ENCODE measurements at regions not wholly inside any gene's neighbourhood (a gene's known extent, or its start where the extent isn't known, plus 50 kb on each side); places are given as distances from the start of the nearest gene placed in this dataset.

DNA sequence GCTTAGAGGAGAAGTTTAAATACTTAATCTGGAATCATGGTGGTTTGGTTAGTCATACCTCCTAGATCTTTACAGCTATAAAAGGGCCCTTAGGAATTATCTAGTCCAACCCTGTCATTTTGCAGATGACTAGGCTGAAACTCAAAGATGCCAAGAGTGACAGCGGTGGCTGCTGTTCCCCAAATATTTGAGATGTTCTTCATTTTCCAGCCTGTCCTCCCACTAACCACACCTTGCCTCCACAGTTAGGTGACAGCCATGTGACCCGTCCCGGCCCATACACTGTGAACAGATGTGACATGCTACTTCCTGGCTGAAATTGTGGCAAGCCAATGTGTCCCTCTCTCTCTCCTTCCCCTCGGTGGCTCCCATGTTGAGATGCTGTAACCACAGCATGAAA is 225.5 kb upstream of the IPO5 start:
- Histone ChIP-seq H3K4me3 (no peak overlapping the region), H2AFZ (no peak overlapping the region), H4K20me1 (ENCODE audit: insufficient read depth, poor library complexity, severe bottlenecking) (no peaks in the 10 kb centered on the region), H3K79me2 (no peaks in the 10 kb centered on the region), H3K9me2 (replicated peaks; ENCODE audit: insufficient read depth) (no peaks in the 10 kb centered on the region), H3K36me3 (replicated peaks; ENCODE audit: insufficient read depth, low read depth) (no peaks in the 10 kb centered on the region), H3K4me2 (no peak overlapping the region), H3K4me1 (ENCODE audit: insufficient read depth) (no peaks in the 10 kb centered on the region), H3K27me3 (no peaks in the 10 kb centered on the region), H3K9me3 (ENCODE audit: low read depth) (no peaks in the 10 kb centered on the region), H3K27ac (no peak overlapping the region)
- no peak for TF ChIP-seq EZH2 (IDR thresholded peaks at IDR 0.05; ENCODE audit: borderline replicate concordance)
- TF ChIP-seq EZH2phosphoT487 (IDR thresholded peaks at IDR 0.05; ENCODE audit: low read depth, severe bottlenecking, unreplicated experiment): no peak
- TF ChIP-seq CTCF (IDR thresholded peaks at IDR 0.05; ENCODE audit: poor library complexity): no peak
- DNase-seq (ENCODE audit: low spot score): no peak
- WGBS (ENCODE audit: low lambda C conversion rate, missing lambda C conversion rate): 87% methylated on average over 4 of the region's 4 CpGs

GRCh38 chr13:97736436-97736835 is 217.0 kb upstream of the IPO5 start:
- WGBS (ENCODE audit: low lambda C conversion rate, missing lambda C conversion rate): 73% methylated on average over 5 of the region's 5 CpGs
- TF ChIP-seq EZH2phosphoT487 (IDR thresholded peaks at IDR 0.05; ENCODE audit: low read depth, severe bottlenecking, unreplicated experiment): no peak
- TF ChIP-seq CTCF (IDR thresholded peaks at IDR 0.05; ENCODE audit: poor library complexity): no peak
- no peak for TF ChIP-seq EZH2 (IDR thresholded peaks at IDR 0.05; ENCODE audit: borderline replicate concordance)
- Histone ChIP-seq H3K36me3 (replicated peaks; ENCODE audit: insufficient read depth, low read depth) (no peaks in the 10 kb centered on the region), H3K4me1 (ENCODE audit: insufficient read depth) (no peaks in the 10 kb centered on the region), H2AFZ (no peak overlapping the region), H3K9me3 (ENCODE audit: low read depth) (no peaks in the 10 kb centered on the region), H4K20me1 (ENCODE audit: insufficient read depth, poor library complexity, severe bottlenecking) (no peaks in the 10 kb centered on the region), H3K27me3 (no peaks in the 10 kb centered on the region), H3K4me2 (no peak overlapping the region), H3K9me2 (replicated peaks; ENCODE audit: insufficient read depth) (no peaks in the 10 kb centered on the region), H3K79me2 (no peaks in the 10 kb centered on the region), H3K27ac (no peak overlapping the region), H3K4me3 (no peak overlapping the region)
- peak; percentile 37 for DNase-seq (ENCODE audit: low spot score)

GRCh38 chr13:97742084-97742483 is 211.4 kb upstream of the IPO5 start:
- Histone ChIP-seq H3K4me3 (no peak overlapping the region), H3K4me2 (no peak overlapping the region), H3K9me2 (replicated peaks; ENCODE audit: insufficient read depth) (no peaks in the 10 kb centered on the region), H4K20me1 (ENCODE audit: insufficient read depth, poor library complexity, severe bottlenecking) (no peaks in the 10 kb centered on the region), H3K36me3 (replicated peaks; ENCODE audit: insufficient read depth, low read depth) (no peaks in the 10 kb centered on the region), H2AFZ (no peak overlapping the region), H3K27me3 (no peaks in the 10 kb centered on the region), H3K4me1 (ENCODE audit: insufficient read depth) (peaks cover 3% of the 10 kb centered on the region), H3K27ac (no peak overlapping the region), H3K79me2 (no peaks in the 10 kb centered on the region), H3K9me3 (ENCODE audit: low read depth) (no peaks in the 10 kb centered on the region)
- no peak for DNase-seq (ENCODE audit: low spot score)
- no peak for TF ChIP-seq EZH2 (IDR thresholded peaks at IDR 0.05; ENCODE audit: borderline replicate concordance)
- no peak for TF ChIP-seq EZH2phosphoT487 (IDR thresholded peaks at IDR 0.05; ENCODE audit: low read depth, severe bottlenecking, unreplicated experiment)
- TF ChIP-seq CTCF (IDR thresholded peaks at IDR 0.05; ENCODE audit: poor library complexity): no peak
- WGBS (ENCODE audit: low lambda C conversion rate, missing lambda C conversion rate): 87% methylated on average over 2 of the region's 2 CpGs

DNA sequence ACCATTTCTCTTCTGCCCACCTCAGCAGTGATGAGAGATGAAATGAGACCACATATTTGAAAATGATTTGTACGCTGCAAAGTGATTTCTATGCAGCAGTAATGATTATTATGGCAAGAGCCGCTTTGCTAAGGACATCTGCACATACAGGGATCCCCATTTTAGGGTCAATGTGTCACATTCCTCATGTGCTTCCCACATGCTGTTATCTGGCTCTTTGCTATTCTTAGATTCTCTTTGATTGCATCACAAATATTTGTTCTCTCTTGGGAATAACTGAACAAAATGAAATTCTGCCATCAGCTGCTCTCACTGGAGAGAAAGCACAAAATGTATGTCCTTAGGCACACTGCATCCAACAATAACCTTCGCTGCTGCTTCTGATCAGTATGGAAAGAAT is 209.5 kb upstream of the IPO5 start:
- Histone ChIP-seq H3K4me2 (no peak overlapping the region), H3K36me3 (replicated peaks; ENCODE audit: insufficient read depth, low read depth) (no peaks in the 10 kb centered on the region), H3K4me3 (no peak overlapping the region), H2AFZ (no peak overlapping the region), H3K9me3 (ENCODE audit: low read depth) (no peaks in the 10 kb centered on the region), H4K20me1 (ENCODE audit: insufficient read depth, poor library complexity, severe bottlenecking) (no peaks in the 10 kb centered on the region), H3K4me1 (ENCODE audit: insufficient read depth) (peaks cover 3% of the 10 kb centered on the region), H3K27me3 (no peaks in the 10 kb centered on the region), H3K9me2 (replicated peaks; ENCODE audit: insufficient read depth) (no peaks in the 10 kb centered on the region), H3K79me2 (no peaks in the 10 kb centered on the region), H3K27ac (no peak overlapping the region)
- TF ChIP-seq EZH2 (IDR thresholded peaks at IDR 0.05; ENCODE audit: borderline replicate concordance) (no peak), EZH2phosphoT487 (IDR thresholded peaks at IDR 0.05; ENCODE audit: low read depth, severe bottlenecking, unreplicated experiment) (no peak), CTCF (IDR thresholded peaks at IDR 0.05; ENCODE audit: poor library complexity) (no peak)
- no peak for DNase-seq (ENCODE audit: low spot score)
- WGBS (ENCODE audit: low lambda C conversion rate, missing lambda C conversion rate): 63% methylated on average over 3 of the region's 3 CpGs

All from hepatocyte (in vitro differentiated cells).